ENCODE measurements at regions not wholly inside any gene's neighbourhood (a gene's known extent, or its start where the extent isn't known, plus 50 kb on each side); places are given as distances from the start of the nearest gene placed in this dataset.
"Not testable (repeated sequence)": the region's sequence is repeated elsewhere in the genome, so short reads cannot be mapped to it uniquely, and the experiment has no call there.

GRCh38 chr9:90165281-90165680 lies 477.3 kb downstream of the DIRAS2 start:
- Histone ChIP-seq H3K9me3 (ENCODE audit: low read depth, low read length) (no peaks in the 10 kb centered on the region), H3K27ac (no peak overlapping the region), H3K36me3 (ENCODE audit: insufficient read depth, low read length) (no peaks in the 10 kb centered on the region), H3K9ac (ENCODE audit: insufficient read length) (no peak overlapping the region), H3K4me3 (no peak overlapping the region)
- DNase-seq (ENCODE audit: low read depth, low spot score) = no peak
- TF ChIP-seq EZH2 (IDR thresholded peaks at IDR 0.05) = no peak
- TF ChIP-seq POLR2AphosphoS5 (IDR thresholded peaks at IDR 0.05; ENCODE audit: borderline replicate concordance, low read depth, low read length) = no peak
- TF ChIP-seq FOXP2 (optimal IDR thresholded peaks at IDR 0.05; ENCODE audit: control extremely low read depth, extremely low read length, insufficient read depth) = no peak

DNA sequence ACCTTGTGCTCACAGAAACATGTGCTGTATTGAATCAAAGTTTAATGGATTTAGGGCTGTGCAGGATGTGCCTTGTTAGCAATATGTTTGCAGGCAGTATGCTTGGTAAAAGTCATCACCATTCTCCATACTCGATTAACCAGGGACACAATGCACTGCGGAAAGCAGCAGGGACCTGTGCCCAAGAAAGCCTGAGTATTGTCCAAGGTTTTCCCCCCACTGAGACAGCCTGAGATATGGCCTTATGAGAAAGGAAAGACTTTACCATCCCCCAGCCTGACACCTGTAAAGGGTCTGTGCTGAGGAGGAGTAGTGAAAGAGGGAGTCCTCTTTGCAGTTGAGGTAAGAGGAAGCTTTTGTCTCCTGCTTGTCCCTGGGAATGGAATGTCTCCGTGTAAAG lies 476.2 kb downstream of the DIRAS2 start:
- not testable (repeated sequence) for DNase-seq (ENCODE audit: low read depth, low spot score); H3K4me3 ChIP-seq; H3K9ac ChIP-seq (ENCODE audit: insufficient read length); H3K27ac ChIP-seq; H3K36me3 ChIP-seq (ENCODE audit: insufficient read depth, low read length); H3K9me3 ChIP-seq (ENCODE audit: low read depth, low read length)

DNA sequence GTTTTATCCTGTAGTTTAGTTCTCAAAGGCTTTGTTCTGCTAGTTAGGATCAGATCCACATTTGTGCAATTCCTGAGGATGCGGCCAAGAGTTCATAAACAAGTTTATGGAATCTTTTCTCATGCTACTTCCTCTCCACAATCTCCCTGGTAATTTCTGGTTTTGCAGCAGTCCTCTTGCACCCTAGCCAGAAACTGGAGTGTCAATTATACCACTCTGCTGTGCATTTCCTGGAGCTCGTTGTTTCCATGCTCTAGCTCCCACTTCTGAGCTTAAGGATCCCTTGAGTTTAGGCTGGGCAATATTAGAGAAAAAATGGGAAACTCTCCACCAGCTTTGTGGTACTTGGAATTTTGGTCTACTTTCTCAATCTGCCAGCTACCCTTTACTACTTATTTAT lies 474.7 kb downstream of the DIRAS2 start:
- H3K9ac ChIP-seq (ENCODE audit: insufficient read length) = no peak overlapping the region
- DNase-seq (ENCODE audit: low read depth, low spot score) = no peak
- no peaks in the 10 kb centered on the region for H3K9me3 ChIP-seq (ENCODE audit: low read depth, low read length)
- no peak overlapping the region for H3K4me3 ChIP-seq
- TF ChIP-seq POLR2AphosphoS5 (IDR thresholded peaks at IDR 0.05; ENCODE audit: borderline replicate concordance, low read depth, low read length) (no peak), FOXP2 (optimal IDR thresholded peaks at IDR 0.05; ENCODE audit: control extremely low read depth, extremely low read length, insufficient read depth) (no peak), EZH2 (IDR thresholded peaks at IDR 0.05) (no peak)
- no peak overlapping the region for H3K27ac ChIP-seq
- no peaks in the 10 kb centered on the region for H3K36me3 ChIP-seq (ENCODE audit: insufficient read depth, low read length)

- H3K36me3 ChIP-seq (ENCODE audit: insufficient read depth, low read length) = no peaks in the 10 kb centered on the region
- no peaks in the 10 kb centered on the region for H3K9me3 ChIP-seq (ENCODE audit: low read depth, low read length)
- no peak for DNase-seq (ENCODE audit: low read depth, low spot score)
- H3K4me3 ChIP-seq = no peak overlapping the region
- H3K27ac ChIP-seq = no peak overlapping the region
- no peak for TF ChIP-seq POLR2AphosphoS5 (IDR thresholded peaks at IDR 0.05; ENCODE audit: borderline replicate concordance, low read depth, low read length)
- no peak for TF ChIP-seq FOXP2 (optimal IDR thresholded peaks at IDR 0.05; ENCODE audit: control extremely low read depth, extremely low read length, insufficient read depth)
- no peak overlapping the region for H3K9ac ChIP-seq (ENCODE audit: insufficient read length)
These were observed 473.1 kb downstream of the DIRAS2 start for GRCh38 chr9:90169490-90169889.

GRCh38 chr9:90173935-90174334 lies 468.7 kb downstream of the DIRAS2 start:
- not testable (repeated sequence) for H3K36me3 ChIP-seq (ENCODE audit: insufficient read depth, low read length); H3K27ac ChIP-seq; H3K9me3 ChIP-seq (ENCODE audit: low read depth, low read length); H3K9ac ChIP-seq (ENCODE audit: insufficient read length); H3K4me3 ChIP-seq; DNase-seq (ENCODE audit: low read depth, low spot score)

- not testable (repeated sequence) for DNase-seq (ENCODE audit: low read depth, low spot score); H3K4me3 ChIP-seq; H3K9ac ChIP-seq (ENCODE audit: insufficient read length); H3K27ac ChIP-seq; H3K9me3 ChIP-seq (ENCODE audit: low read depth, low read length); H3K36me3 ChIP-seq (ENCODE audit: insufficient read depth, low read length)
These were observed 468.3 kb downstream of the DIRAS2 start for GRCh38 chr9:90174346-90174745.

DNA sequence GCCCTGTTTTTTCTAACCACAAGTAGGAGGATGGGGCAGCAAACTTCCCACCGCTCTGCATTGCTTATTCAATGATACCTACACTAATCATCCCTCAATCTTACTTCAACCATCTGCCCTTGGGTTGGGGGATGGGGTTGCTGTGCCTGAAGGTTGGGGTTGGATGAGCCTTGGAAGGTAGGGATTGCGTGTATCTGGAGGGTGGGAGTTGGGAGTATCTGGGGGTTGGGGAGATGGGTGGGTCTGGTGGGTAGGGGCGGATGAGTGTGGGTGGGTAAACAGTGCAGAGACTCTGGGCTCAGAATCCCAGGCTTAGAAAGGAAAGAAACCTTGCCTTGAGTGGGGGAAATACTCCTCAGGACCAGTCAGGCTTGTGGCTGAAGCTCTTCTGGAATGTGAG lies 467.4 kb downstream of the DIRAS2 start:
- H3K9ac ChIP-seq (ENCODE audit: insufficient read length) = no peak overlapping the region
- no peaks in the 10 kb centered on the region for H3K9me3 ChIP-seq (ENCODE audit: low read depth, low read length)
- H3K27ac ChIP-seq = no peak overlapping the region
- TF ChIP-seq EZH2 (IDR thresholded peaks at IDR 0.05) (no peak), POLR2AphosphoS5 (IDR thresholded peaks at IDR 0.05; ENCODE audit: borderline replicate concordance, low read depth, low read length) (no peak), FOXP2 (optimal IDR thresholded peaks at IDR 0.05; ENCODE audit: control extremely low read depth, extremely low read length, insufficient read depth) (no peak)
- H3K36me3 ChIP-seq (ENCODE audit: insufficient read depth, low read length) = no peaks in the 10 kb centered on the region
- no peak overlapping the region for H3K4me3 ChIP-seq
- no peak for DNase-seq (ENCODE audit: low read depth, low spot score)

- Histone ChIP-seq H3K9ac (ENCODE audit: insufficient read length) (no peak overlapping the region), H3K9me3 (ENCODE audit: low read depth, low read length) (no peaks in the 10 kb centered on the region), H3K36me3 (ENCODE audit: insufficient read depth, low read length) (no peaks in the 10 kb centered on the region), H3K4me3 (no peak overlapping the region), H3K27ac (no peak overlapping the region)
- TF ChIP-seq EZH2 (IDR thresholded peaks at IDR 0.05) = no peak
- no peak for TF ChIP-seq FOXP2 (optimal IDR thresholded peaks at IDR 0.05; ENCODE audit: control extremely low read depth, extremely low read length, insufficient read depth)
- no peak for TF ChIP-seq POLR2AphosphoS5 (IDR thresholded peaks at IDR 0.05; ENCODE audit: borderline replicate concordance, low read depth, low read length)
- no peak for DNase-seq (ENCODE audit: low read depth, low spot score)
These were observed 466.8 kb downstream of the DIRAS2 start for GRCh38 chr9:90175865-90176264.

GRCh38 chr9:90176901-90177300 lies 465.7 kb downstream of the DIRAS2 start:
- no peak overlapping the region for H3K9ac ChIP-seq (ENCODE audit: insufficient read length)
- DNase-seq (ENCODE audit: low read depth, low spot score) = no peak
- TF ChIP-seq EZH2 (IDR thresholded peaks at IDR 0.05) (no peak), FOXP2 (optimal IDR thresholded peaks at IDR 0.05; ENCODE audit: control extremely low read depth, extremely low read length, insufficient read depth) (no peak), POLR2AphosphoS5 (IDR thresholded peaks at IDR 0.05; ENCODE audit: borderline replicate concordance, low read depth, low read length) (no peak)
- H3K27ac ChIP-seq = no peak overlapping the region
- no peak overlapping the region for H3K4me3 ChIP-seq
- no peaks in the 10 kb centered on the region for H3K36me3 ChIP-seq (ENCODE audit: insufficient read depth, low read length)
- H3K9me3 ChIP-seq (ENCODE audit: low read depth, low read length) = no peaks in the 10 kb centered on the region

- Histone ChIP-seq H3K27ac (no peak overlapping the region), H3K9me3 (ENCODE audit: low read depth, low read length) (no peaks in the 10 kb centered on the region), H3K4me3 (no peak overlapping the region), H3K36me3 (ENCODE audit: insufficient read depth, low read length) (no peaks in the 10 kb centered on the region), H3K9ac (ENCODE audit: insufficient read length) (no peak overlapping the region)
- DNase-seq (ENCODE audit: low read depth, low spot score) = no peak
- no peak for TF ChIP-seq EZH2 (IDR thresholded peaks at IDR 0.05)
- no peak for TF ChIP-seq FOXP2 (optimal IDR thresholded peaks at IDR 0.05; ENCODE audit: control extremely low read depth, extremely low read length, insufficient read depth)
- no peak for TF ChIP-seq POLR2AphosphoS5 (IDR thresholded peaks at IDR 0.05; ENCODE audit: borderline replicate concordance, low read depth, low read length)
These were observed 462.2 kb downstream of the DIRAS2 start for GRCh38 chr9:90180381-90180780.
